GM23338 (cell line): ENCODE measurements at regions not wholly inside any gene's neighbourhood (a gene's known extent, or its start where the extent isn't known, plus 50 kb on each side); places are given as distances from the start of the nearest gene placed in this dataset.

Experiments
- ATAC-seq: fragments of 200-7000 bp; cut with Tn5 transposase; 3 replicates; pipeline ENCODE4 v1.9.1; 2020
- DNase-seq: peaks from one replicate; pipeline ENCODE4 v3.0.0-alpha.2; 2015; ENCODE audit warnings: low spot score
- H2AFZ ChIP-seq: fragments of 200-600 bp; sonication (generic); 2 replicates; pipeline ENCODE4 v1.8.0; 2016; ENCODE audit warnings: antibody characterized with exemption, mild to moderate bottlenecking, moderate library complexity
- H3F3A ChIP-seq: fragments of 200-600 bp; sonication (generic); replicated peaks from 2 replicates; pipeline ENCODE4 v1.8.0; 2017; ENCODE audit warnings: antibody characterized with exemption, mixed run types, low read depth
- H3K27ac ChIP-seq: fragments of 200-600 bp; sonication (generic); 2 replicates; pipeline ENCODE4 v1.6.1; 2016; ENCODE audit warnings: low read depth
- H3K27me3 ChIP-seq: fragments of 200-600 bp; sonication (generic); 2 replicates; pipeline ENCODE4 v1.8.0; 2016; ENCODE audit warnings: mild to moderate bottlenecking, mixed run types, moderate library complexity; ENCODE audit not compliant: insufficient read depth
- H3K36me3 ChIP-seq: fragments of 200-600 bp; sonication (generic); 2 replicates; pipeline ENCODE4 v1.8.0; 2016; ENCODE audit warnings: mild to moderate bottlenecking; ENCODE audit not compliant: insufficient read depth
- H3K4me1 ChIP-seq: fragments of 200-600 bp; sonication (generic); 2 replicates; pipeline ENCODE4 v1.8.0; 2016; ENCODE audit warnings: mild to moderate bottlenecking, moderate library complexity; ENCODE audit not compliant: insufficient read depth
- H3K4me2 ChIP-seq: fragments of 200-600 bp; sonication (generic); 2 replicates; pipeline ENCODE4 v1.7.1; 2017; ENCODE audit warnings: mixed run types
- H3K4me3 ChIP-seq: fragments of 200-600 bp; sonication (generic); 2 replicates; pipeline ENCODE4 v1.6.1; 2016; ENCODE audit warnings: mixed run types
- H3K79me2 ChIP-seq: fragments of 200-600 bp; sonication (generic); replicated peaks from 2 replicates; pipeline ENCODE4 v1.8.0; 2017; ENCODE audit warnings: mild to moderate bottlenecking; ENCODE audit not compliant: insufficient read depth
- H3K9me2 ChIP-seq: fragments of 200-600 bp; sonication (generic); 2 replicates; pipeline ENCODE4 v1.8.0; 2017; ENCODE audit not compliant: insufficient read depth
- H4K20me1 ChIP-seq: fragments of 200-600 bp; sonication (generic); replicated peaks from 2 replicates; pipeline ENCODE4 v1.8.0; 2017; ENCODE audit warnings: mild to moderate bottlenecking; ENCODE audit not compliant: insufficient read depth
- H3K27ac Mint-ChIP-seq: 2 replicates; pipeline ENCODE4 v1.8.0; 2020; ENCODE audit warnings: inconsistent platforms, mild to moderate bottlenecking, moderate library complexity, mixed read lengths
- H3K27me3 Mint-ChIP-seq: 3 replicates; pipeline ENCODE4 v1.8.0; 2022; ENCODE audit warnings: low read depth, mild to moderate bottlenecking, moderate library complexity, mixed read lengths, inconsistent platforms; ENCODE audit not compliant: insufficient read depth, poor library complexity
- H3K36me3 Mint-ChIP-seq: 3 replicates; pipeline ENCODE4 v1.8.0; 2021; ENCODE audit warnings: low read depth, mild to moderate bottlenecking, inconsistent platforms, moderate library complexity, mixed read lengths
- H3K4me1 Mint-ChIP-seq: 3 replicates; pipeline ENCODE4 v1.8.0; 2020; ENCODE audit warnings: mild to moderate bottlenecking, inconsistent platforms, mixed read lengths
- H3K4me3 Mint-ChIP-seq: 3 replicates; pipeline ENCODE4 v1.8.0; 2021; ENCODE audit warnings: moderate library complexity, mild to moderate bottlenecking, inconsistent platforms, mixed read lengths
- H3K9me3 Mint-ChIP-seq: 3 replicates; pipeline ENCODE4 v1.8.0; 2020; ENCODE audit warnings: moderate library complexity, mild to moderate bottlenecking, inconsistent platforms, mixed read lengths
- CREB1 ChIP-seq: fragments of 250-450 bp; sonication (Bioruptor Pico); IDR thresholded peaks from 2 replicates; pipeline ENCODE4 v1.5.0; 2020; ENCODE audit warnings: low read depth, mild to moderate bottlenecking, moderate library complexity
- ETS1 ChIP-seq: IDR thresholded peaks from 2 replicates; pipeline ENCODE4 v1.6.1; 2016; ENCODE audit warnings: antibody characterized with exemption
- EZH2phosphoT487 ChIP-seq: fragments of 200-600 bp; sonication (generic); IDR thresholded peaks from one replicate; pipeline ENCODE4 v1.8.1; 2018; ENCODE audit warnings: antibody characterized with exemption; ENCODE audit not compliant: unreplicated experiment
- POLR2AphosphoS5 ChIP-seq: IDR thresholded peaks from 2 replicates; pipeline ENCODE4 v1.6.1; 2016; ENCODE audit warnings: antibody characterized with exemption, low read depth
- STAT1 ChIP-seq: IDR thresholded peaks from one replicate; pipeline ENCODE4 v1.6.1; 2016; ENCODE audit warnings: antibody characterized with exemption; ENCODE audit not compliant: unreplicated experiment
- ZNF114 ChIP-seq: fragments of 250-450 bp; sonication (Bioruptor Pico); IDR thresholded peaks from 2 replicates; pipeline ENCODE4 v1.5.0; 2020; ENCODE audit warnings: mild to moderate bottlenecking, moderate library complexity
- ZNF331 ChIP-seq: fragments of 250-450 bp; sonication (Bioruptor Pico); IDR thresholded peaks from 2 replicates; pipeline ENCODE4 v1.5.0; 2020; ENCODE audit warnings: low read depth, mild to moderate bottlenecking, moderate library complexity
- ZNF462 ChIP-seq: fragments of 250-450 bp; sonication (Bioruptor Pico); IDR thresholded peaks from 2 replicates; pipeline ENCODE4 v1.5.0; 2020; ENCODE audit warnings: mild to moderate bottlenecking, moderate library complexity
- TF ChIP-seq, protein P1 (sequence below), 2 experiments: fragments of 200-600 bp in 1 of 2; sonication (generic) in 1 of 2; conservative IDR thresholded peaks; 2 replicates each; pipeline versions ENCODE4 v1.5.1 to v1.6.1; 2016 to 2017; ENCODE audit warnings: antibody characterized with exemption in 2 of 2, low read depth in 2 of 2, mild to moderate bottlenecking in 2 of 2, moderate library complexity in 1 of 2
- TF ChIP-seq, protein P2 (sequence below): IDR thresholded peaks from one replicate; pipeline ENCODE4 v1.6.1; 2018; ENCODE audit warnings: antibody characterized with exemption; ENCODE audit not compliant: unreplicated experiment

GRCh38 chr3:173255555-173255954, 114.5 kb upstream of the SPATA16 start (continued):
- TF ChIP-seq STAT1 (no peak), ETS1 (no peak)

DNA sequence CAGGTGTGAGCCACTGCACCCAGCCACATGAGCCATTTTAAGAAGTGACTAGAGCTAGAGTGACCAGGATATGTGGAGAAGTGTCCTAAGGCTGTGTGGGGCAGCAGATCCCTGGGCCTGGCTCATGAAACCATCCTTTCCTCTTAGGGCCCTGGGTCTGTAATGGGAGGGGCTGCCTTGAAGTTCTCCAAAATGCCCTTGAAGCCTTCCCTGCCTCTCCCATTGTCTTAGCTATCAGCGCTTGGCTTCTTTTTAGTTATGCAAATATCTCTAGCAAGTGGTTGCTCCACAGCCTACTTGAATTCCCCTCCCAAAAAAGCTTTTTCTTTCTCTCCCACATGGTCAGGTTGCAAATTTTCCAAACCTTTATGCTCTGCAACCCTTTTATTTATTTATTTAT, 112.4 kb upstream of the SPATA16 start:
- Mint-ChIP-seq H3K36me3 (peaks cover 19% of the 10 kb centered on the region; the same call in 2 of the 3 replicates), H3K4me1 (peaks cover 15% of the 10 kb centered on the region; the same call in 2 of the 3 replicates), H3K27me3 (peaks cover 6% of the 10 kb centered on the region), H3K9me3 (peaks cover 13% of the 10 kb centered on the region), H3K27ac (no peak overlapping the region), H3K4me3 (no peak overlapping the region)
- ATAC-seq = peak; percentile 88
- Histone ChIP-seq H3K4me3 (no peak overlapping the region), H3F3A (no peaks in the 10 kb centered on the region), H3K4me1 (peaks cover 8% of the 10 kb centered on the region; the same call in 1 of the 2 replicates), H3K27ac (no peak overlapping the region), H4K20me1 (no peaks in the 10 kb centered on the region), H3K9me2 (peaks cover 13% of the 10 kb centered on the region), H3K79me2 (no peaks in the 10 kb centered on the region), H3K4me2 (no peak overlapping the region), H2AFZ (no peak overlapping the region), H3K36me3 (no peaks in the 10 kb centered on the region; the same call in 1 of the 2 replicates), H3K27me3 (no peaks in the 10 kb centered on the region)
- peak; percentile 64 for DNase-seq
- TF ChIP-seq, protein P1, sequence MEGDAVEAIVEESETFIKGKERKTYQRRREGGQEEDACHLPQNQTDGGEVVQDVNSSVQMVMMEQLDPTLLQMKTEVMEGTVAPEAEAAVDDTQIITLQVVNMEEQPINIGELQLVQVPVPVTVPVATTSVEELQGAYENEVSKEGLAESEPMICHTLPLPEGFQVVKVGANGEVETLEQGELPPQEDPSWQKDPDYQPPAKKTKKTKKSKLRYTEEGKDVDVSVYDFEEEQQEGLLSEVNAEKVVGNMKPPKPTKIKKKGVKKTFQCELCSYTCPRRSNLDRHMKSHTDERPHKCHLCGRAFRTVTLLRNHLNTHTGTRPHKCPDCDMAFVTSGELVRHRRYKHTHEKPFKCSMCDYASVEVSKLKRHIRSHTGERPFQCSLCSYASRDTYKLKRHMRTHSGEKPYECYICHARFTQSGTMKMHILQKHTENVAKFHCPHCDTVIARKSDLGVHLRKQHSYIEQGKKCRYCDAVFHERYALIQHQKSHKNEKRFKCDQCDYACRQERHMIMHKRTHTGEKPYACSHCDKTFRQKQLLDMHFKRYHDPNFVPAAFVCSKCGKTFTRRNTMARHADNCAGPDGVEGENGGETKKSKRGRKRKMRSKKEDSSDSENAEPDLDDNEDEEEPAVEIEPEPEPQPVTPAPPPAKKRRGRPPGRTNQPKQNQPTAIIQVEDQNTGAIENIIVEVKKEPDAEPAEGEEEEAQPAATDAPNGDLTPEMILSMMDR (conservative IDR thresholded peaks at IDR 0.05; ENCODE audit: low read depth in 2 of 2) = no peak
- TF ChIP-seq EZH2phosphoT487 (no peak), POLR2AphosphoS5 (no peak), ZNF331 (CRISPR knock-in tag) (no peak), ZNF462 (CRISPR knock-in tag) (peak; percentile 80), CREB1 (CRISPR knock-in tag) (no peak), ZNF114 (no peak)
- TF ChIP-seq, protein P2, sequence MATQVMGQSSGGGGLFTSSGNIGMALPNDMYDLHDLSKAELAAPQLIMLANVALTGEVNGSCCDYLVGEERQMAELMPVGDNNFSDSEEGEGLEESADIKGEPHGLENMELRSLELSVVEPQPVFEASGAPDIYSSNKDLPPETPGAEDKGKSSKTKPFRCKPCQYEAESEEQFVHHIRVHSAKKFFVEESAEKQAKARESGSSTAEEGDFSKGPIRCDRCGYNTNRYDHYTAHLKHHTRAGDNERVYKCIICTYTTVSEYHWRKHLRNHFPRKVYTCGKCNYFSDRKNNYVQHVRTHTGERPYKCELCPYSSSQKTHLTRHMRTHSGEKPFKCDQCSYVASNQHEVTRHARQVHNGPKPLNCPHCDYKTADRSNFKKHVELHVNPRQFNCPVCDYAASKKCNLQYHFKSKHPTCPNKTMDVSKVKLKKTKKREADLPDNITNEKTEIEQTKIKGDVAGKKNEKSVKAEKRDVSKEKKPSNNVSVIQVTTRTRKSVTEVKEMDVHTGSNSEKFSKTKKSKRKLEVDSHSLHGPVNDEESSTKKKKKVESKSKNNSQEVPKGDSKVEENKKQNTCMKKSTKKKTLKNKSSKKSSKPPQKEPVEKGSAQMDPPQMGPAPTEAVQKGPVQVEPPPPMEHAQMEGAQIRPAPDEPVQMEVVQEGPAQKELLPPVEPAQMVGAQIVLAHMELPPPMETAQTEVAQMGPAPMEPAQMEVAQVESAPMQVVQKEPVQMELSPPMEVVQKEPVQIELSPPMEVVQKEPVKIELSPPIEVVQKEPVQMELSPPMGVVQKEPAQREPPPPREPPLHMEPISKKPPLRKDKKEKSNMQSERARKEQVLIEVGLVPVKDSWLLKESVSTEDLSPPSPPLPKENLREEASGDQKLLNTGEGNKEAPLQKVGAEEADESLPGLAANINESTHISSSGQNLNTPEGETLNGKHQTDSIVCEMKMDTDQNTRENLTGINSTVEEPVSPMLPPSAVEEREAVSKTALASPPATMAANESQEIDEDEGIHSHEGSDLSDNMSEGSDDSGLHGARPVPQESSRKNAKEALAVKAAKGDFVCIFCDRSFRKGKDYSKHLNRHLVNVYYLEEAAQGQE = no peak
